K562 (cell line): ENCODE measurements at regions not wholly inside any gene's neighbourhood (a gene's known extent, or its start where the extent isn't known, plus 50 kb on each side); places are given as distances from the start of the nearest gene placed in this dataset.

Experiments used
- ATAC-seq: fragments of 200-7000 bp; cut with Tn5 transposase; 3 replicates; pipeline ENCODE4 v1.9.1; 2020; ENCODE audit warnings: moderate library complexity
- BruUV-seq: library from RNA; stranded (reverse); fragments of 400-500 nt; replicated peaks from 2 replicates; lab custom pipeline; 2021; lab: Mats Ljungman, UMichigan
- CTCF ChIA-PET: fragments of 300-600 bp; formaldehyde crosslinking; extraction: SDS; loops from one replicate; lab custom pipeline; 2021; ENCODE audit warnings: low intra/inter-chr PET ratio; lab: Yijun Ruan, JAX
- POLR2A ChIA-PET: fragments of 300-600, 350-650 bp; sonication (Branson Sonifier 250); formaldehyde crosslinking; extraction: SDS; loops from one replicate; lab custom pipeline; 2021; ENCODE audit warnings: antibody characterized with exemption, inconsistent platforms; lab: Yijun Ruan, JAX
- DNase-seq, 4 experiments: peaks; one replicate each; pipeline versions ENCODE4 v3.0.0 to v3.0.0-alpha.2; 2011 to 2018; ENCODE audit warnings: low spot score in 3 of 4, mixed read lengths in 3 of 4; ENCODE audit errors: extremely low read depth in 1 of 4
- FAIRE-seq: peaks from 2 replicates; lab custom pipeline; 2011; peaks lifted over from hg19 to GRCh38; lab: Jason Lieb, UNC
- H2AFZ ChIP-seq: 2 replicates; pipeline ENCODE4 v1.6.0; 2011; ENCODE audit warnings: low read depth, low read length, control low read depth, inconsistent platforms
- H3K27ac ChIP-seq: fragments of 200-600 bp; 3 replicates; pipeline ENCODE4 v1.8.0; 2011; ENCODE audit warnings: low read depth, mild to moderate bottlenecking, control low read depth, inconsistent platforms, low read length, moderate library complexity, mixed read lengths; ENCODE audit errors: extremely low read depth
- H3K27me3 ChIP-seq, 2 experiments: fragments of 300-600 bp in 1 of 2; 2 replicates in 1 of 2; 3 replicates in 1 of 2; pipeline versions ENCODE4 v1.6.0 to v1.8.0; 2011; ENCODE audit warnings: inconsistent platforms in 2 of 2, low read length in 2 of 2, mild to moderate bottlenecking in 1 of 2, mixed read lengths in 1 of 2, moderate library complexity in 1 of 2; ENCODE audit not compliant: control insufficient read depth in 2 of 2, insufficient read depth in 2 of 2
- H3K36me3 ChIP-seq: fragments of 300-600 bp; 3 replicates; pipeline ENCODE4 v1.8.0; 2011; ENCODE audit warnings: mild to moderate bottlenecking, low read length, inconsistent platforms; ENCODE audit not compliant: control insufficient read depth, insufficient read depth
- H3K4me1 ChIP-seq, 2 experiments: fragments of 200-600 bp in 1 of 2; replicated peaks in 1 of 2; 2 replicates in 1 of 2; 3 replicates in 1 of 2; pipeline versions ENCODE4 v1.5.1 to v1.8.0; 2011; ENCODE audit warnings: inconsistent platforms in 2 of 2, low read length in 2 of 2, mild to moderate bottlenecking in 1 of 2, mixed read lengths in 1 of 2, moderate library complexity in 1 of 2; ENCODE audit not compliant: control insufficient read depth in 2 of 2, insufficient read depth in 2 of 2
- H3K4me2 ChIP-seq: 2 replicates; pipeline ENCODE4 v1.6.1; 2011; ENCODE audit warnings: low read length, control low read depth, inconsistent platforms, mixed read lengths; ENCODE audit not compliant: insufficient read depth
- H3K4me3 ChIP-seq: fragments of 200-600 bp; sonication (generic), shearing (Covaris generic); 2 replicates; pipeline ENCODE4 v1.5.1; 2016; ENCODE audit warnings: control low read depth, inconsistent platforms
- H3K79me2 ChIP-seq: fragments of 200-600 bp; 3 replicates; pipeline ENCODE4 v1.8.0; 2011; ENCODE audit warnings: low read length, inconsistent platforms; ENCODE audit not compliant: control insufficient read depth, insufficient read depth
- H3K9ac ChIP-seq, 2 experiments: 2 replicates each; pipeline versions ENCODE4 v1.6.0 to v1.6.1; 2011; ENCODE audit warnings: low read depth in 2 of 2, low read length in 2 of 2, control low read depth in 1 of 2, inconsistent platforms in 1 of 2, mild to moderate bottlenecking in 1 of 2, mixed read lengths in 1 of 2; ENCODE audit not compliant: insufficient read depth in 1 of 2
- H3K9me1 ChIP-seq: one replicate; pipeline ENCODE4 v1.6.0; 2011; ENCODE audit warnings: inconsistent platforms, mild to moderate bottlenecking, low read length, moderate library complexity; ENCODE audit not compliant: control insufficient read depth, insufficient read depth
- H3K9me3 ChIP-seq: replicated peaks from 2 replicates; pipeline ENCODE4 v1.5.1; 2011; ENCODE audit warnings: low read depth, low read length, inconsistent platforms; ENCODE audit not compliant: control insufficient read depth, insufficient read depth
- H4K20me1 ChIP-seq: replicated peaks from 2 replicates; pipeline ENCODE4 v1.6.1; 2011; ENCODE audit warnings: low read length, inconsistent platforms, mixed read lengths; ENCODE audit not compliant: control insufficient read depth, insufficient read depth
- CREM ChIP-seq: IDR thresholded peaks from 2 replicates; pipeline ENCODE4 v1.6.1; 2014; ENCODE audit warnings: antibody characterized with exemption, low read depth
- DMBX1 ChIP-seq: fragments of 250-450 bp; sonication (Bioruptor Pico); IDR thresholded peaks from 2 replicates; pipeline ENCODE4 v1.8.0; 2022; ENCODE audit warnings: inconsistent platforms, mild to moderate bottlenecking, moderate library complexity, borderline replicate concordance
- HDAC6 ChIP-seq: IDR thresholded peaks from 2 replicates; pipeline ENCODE4 v1.6.1; 2012; ENCODE audit warnings: low read depth, mild to moderate bottlenecking, control low read depth, inconsistent platforms, low read length, moderate library complexity
- IFI16 ChIP-seq: fragments of 250-450 bp; sonication (Bioruptor Pico); IDR thresholded peaks from 2 replicates; pipeline ENCODE4 v2.1.2; 2022; ENCODE audit warnings: mild to moderate bottlenecking, inconsistent platforms
- MEIS2 ChIP-seq: fragments of 450-650 bp; IDR thresholded peaks from 2 replicates; pipeline ENCODE4 v1.6.1; 2014; ENCODE audit warnings: mild to moderate bottlenecking; ENCODE audit not compliant: partially characterized antibody
- NR2C2 ChIP-seq, 2 experiments: fragments of 200-800 bp in 1 of 2; sonication (Bioruptor generic) in 1 of 2; sonication (generic) in 1 of 2; formaldehyde crosslinking in 1 of 2; IDR thresholded peaks; 2 replicates each; pipeline versions ENCODE4 v1.6.1 to v1.8.0; 2016 to 2022; ENCODE audit warnings: mild to moderate bottlenecking in 1 of 2, missing compliant biosample characterization in 1 of 2, missing genetic modification characterization in 1 of 2, missing genetic modification reagents in 1 of 2
- RAD21 ChIP-seq, 2 experiments: fragments of 250-450 bp in 1 of 2; fragments of 450-650 bp in 1 of 2; sonication (Bioruptor Pico) in 1 of 2; formaldehyde crosslinking in 1 of 2; IDR thresholded peaks in 1 of 2; conservative IDR thresholded peaks in 1 of 2; 2 replicates each; pipeline versions ENCODE4 v1.4.0 to v1.8.0; 2020 to 2022; ENCODE audit warnings: mild to moderate bottlenecking in 2 of 2, moderate library complexity in 1 of 2
- ZNF695 ChIP-seq: fragments of 450-650 bp; formaldehyde crosslinking; IDR thresholded peaks from 2 replicates; pipeline ENCODE4 v1.4.0; 2020; ENCODE audit warnings: mild to moderate bottlenecking, moderate library complexity
- WGBS: fragments of 100-300 bp; shearing (Covaris generic); methylation state at CpG from one replicate; pipeline ENCODE4 v1.1.6; 2016; ENCODE audit warnings: low coverage, mixed read lengths; ENCODE audit not compliant: insufficient coverage; ENCODE audit errors: missing lambda C conversion rate; 5-methylcytosine and 5-hydroxymethylcytosine counted together
- in situ Hi-C: fragments of 300-500 bp; cut with MboI; formaldehyde crosslinking; loops from 4 replicates; pipeline ENCODE4 v1.15.0; 2018; ENCODE audit warnings: inconsistent platforms, mixed read lengths
- intact Hi-C: fragments of 100-400 bp; cut with micrococcal nuclease; formaldehyde crosslinking; loops from 2 replicates; pipeline ENCODE4 v1.14.2; 2022
- TF ChIP-seq, protein P1 (sequence below): sonication (generic); formaldehyde crosslinking; IDR thresholded peaks from 2 replicates; pipeline ENCODE4 v1.8.1; 2023; ENCODE audit warnings: mild to moderate bottlenecking, missing genetic modification reagents, moderate library complexity
- TF ChIP-seq, protein P2 (sequence below): fragments of 250-450 bp; sonication (Bioruptor Pico); IDR thresholded peaks from 2 replicates; pipeline ENCODE4 v1.5.1; 2021; ENCODE audit warnings: mild to moderate bottlenecking
- TF ChIP-seq, protein P3 (sequence below): fragments of 250-450 bp; sonication (Bioruptor Pico); IDR thresholded peaks from 2 replicates; pipeline ENCODE4 v1.8.0; 2021; ENCODE audit warnings: borderline replicate concordance, mild to moderate bottlenecking, moderate library complexity; ENCODE audit not compliant: poor library complexity, severe bottlenecking
- TF ChIP-seq, protein P4 (sequence below), 2 experiments: fragments of 450-650 bp; IDR thresholded peaks; 2 replicates each; pipeline ENCODE4 v1.6.1; 2018; ENCODE audit warnings: mild to moderate bottlenecking in 2 of 2, low read depth in 1 of 2; ENCODE audit not compliant: partially characterized antibody in 2 of 2

DNA sequence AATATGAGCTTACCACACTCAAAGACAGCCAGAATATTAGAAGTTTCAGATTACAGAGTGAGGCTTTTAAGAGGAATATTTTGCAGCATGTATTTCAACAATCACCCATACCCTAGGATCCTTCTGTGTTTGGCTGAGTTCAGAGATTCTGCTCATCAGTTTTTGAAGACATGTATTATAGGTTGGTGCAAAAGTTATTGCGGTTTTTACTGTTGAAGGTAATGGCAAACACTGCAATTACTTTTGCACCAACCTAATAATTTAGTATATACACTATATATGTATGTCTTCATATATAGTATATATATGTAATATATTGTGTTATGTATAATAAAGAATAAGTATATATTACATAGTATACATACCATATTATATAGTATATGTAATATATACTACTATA is 435.1 kb downstream of the IRS2 start:
- Histone ChIP-seq H3K36me3 (no peaks in the 10 kb centered on the region), H2AFZ (no peak overlapping the region), H4K20me1 (no peaks in the 10 kb centered on the region), H3K9ac (no peak overlapping the region), H3K4me3 (no peak overlapping the region), H3K9me1 (no peaks in the 10 kb centered on the region), H3K79me2 (no peaks in the 10 kb centered on the region), H3K27ac (no peak overlapping the region), H3K4me2 (no peak overlapping the region), H3K4me1 (no peaks in the 10 kb centered on the region), H3K9me3 (no peaks in the 10 kb centered on the region), H3K27me3 (0 out of 5 replicates have a peak, but pooled peaks cover 0 to 4% of the 10 kb centered on the region in 2 experiments)
- POLR2A ChIA-PET = interaction anchor here (0.9 kb wide), 1 partner anchor 23 kb away, joined by 3 read pairs; no protein-coding TSS in a partner anchor
- DNase-seq = no peak
- in situ Hi-C loops = no loop called here
- no peak for FAIRE-seq
- 0% methylated on average over 1 of the region's 1 CpG for WGBS
- BruUV-seq = no TSS peak
- CTCF ChIA-PET = no interaction called here
- no peak for ATAC-seq
- intact Hi-C loops = no loop called here
- TF ChIP-seq, protein P1, sequence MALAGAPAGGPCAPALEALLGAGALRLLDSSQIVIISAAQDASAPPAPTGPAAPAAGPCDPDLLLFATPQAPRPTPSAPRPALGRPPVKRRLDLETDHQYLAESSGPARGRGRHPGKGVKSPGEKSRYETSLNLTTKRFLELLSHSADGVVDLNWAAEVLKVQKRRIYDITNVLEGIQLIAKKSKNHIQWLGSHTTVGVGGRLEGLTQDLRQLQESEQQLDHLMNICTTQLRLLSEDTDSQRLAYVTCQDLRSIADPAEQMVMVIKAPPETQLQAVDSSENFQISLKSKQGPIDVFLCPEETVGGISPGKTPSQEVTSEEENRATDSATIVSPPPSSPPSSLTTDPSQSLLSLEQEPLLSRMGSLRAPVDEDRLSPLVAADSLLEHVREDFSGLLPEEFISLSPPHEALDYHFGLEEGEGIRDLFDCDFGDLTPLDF (CRISPR knock-in tag) = no peak
- no peak for TF ChIP-seq DMBX1 (CRISPR knock-in tag)
- no peak for TF ChIP-seq IFI16
- TF ChIP-seq MEIS2 = no peak
- TF ChIP-seq, protein P2, sequence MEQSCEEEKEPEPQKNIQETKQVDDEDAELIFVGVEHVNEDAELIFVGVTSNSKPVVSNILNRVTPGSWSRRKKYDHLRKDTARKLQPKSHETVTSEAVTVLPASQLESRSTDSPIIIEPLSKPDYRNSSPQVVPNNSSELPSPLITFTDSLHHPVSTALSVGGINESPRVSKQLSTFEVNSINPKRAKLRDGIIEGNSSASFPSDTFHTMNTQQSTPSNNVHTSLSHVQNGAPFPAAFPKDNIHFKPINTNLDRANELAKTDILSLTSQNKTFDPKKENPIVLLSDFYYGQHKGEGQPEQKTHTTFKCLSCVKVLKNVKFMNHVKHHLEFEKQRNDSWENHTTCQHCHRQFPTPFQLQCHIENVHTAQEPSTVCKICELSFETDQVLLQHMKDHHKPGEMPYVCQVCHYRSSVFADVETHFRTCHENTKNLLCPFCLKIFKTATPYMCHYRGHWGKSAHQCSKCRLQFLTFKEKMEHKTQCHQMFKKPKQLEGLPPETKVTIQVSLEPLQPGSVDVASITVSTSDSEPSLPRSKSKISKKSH (CRISPR knock-in tag) = no peak
- TF ChIP-seq RAD21 (CRISPR knock-in tag; conservative IDR thresholded peaks at IDR 0.05 in 1 of 2, IDR thresholded peaks at IDR 0.05 in 1 of 2) = no peak
- TF ChIP-seq, protein P3, sequence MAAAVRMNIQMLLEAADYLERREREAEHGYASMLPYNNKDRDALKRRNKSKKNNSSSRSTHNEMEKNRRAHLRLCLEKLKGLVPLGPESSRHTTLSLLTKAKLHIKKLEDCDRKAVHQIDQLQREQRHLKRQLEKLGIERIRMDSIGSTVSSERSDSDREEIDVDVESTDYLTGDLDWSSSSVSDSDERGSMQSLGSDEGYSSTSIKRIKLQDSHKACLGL (CRISPR knock-in tag) = no peak
- TF ChIP-seq HDAC6 = no peak
- no peak for TF ChIP-seq NR2C2 (CRISPR knock-in tag; IDR thresholded peaks at IDR 0.05)
- no peak for TF ChIP-seq NR2C2 (tag; IDR thresholded peaks at IDR 0.05)
- no peak for TF ChIP-seq CREM
- TF ChIP-seq ZNF695 (CRISPR knock-in tag) = no peak
- TF ChIP-seq, protein P4, sequence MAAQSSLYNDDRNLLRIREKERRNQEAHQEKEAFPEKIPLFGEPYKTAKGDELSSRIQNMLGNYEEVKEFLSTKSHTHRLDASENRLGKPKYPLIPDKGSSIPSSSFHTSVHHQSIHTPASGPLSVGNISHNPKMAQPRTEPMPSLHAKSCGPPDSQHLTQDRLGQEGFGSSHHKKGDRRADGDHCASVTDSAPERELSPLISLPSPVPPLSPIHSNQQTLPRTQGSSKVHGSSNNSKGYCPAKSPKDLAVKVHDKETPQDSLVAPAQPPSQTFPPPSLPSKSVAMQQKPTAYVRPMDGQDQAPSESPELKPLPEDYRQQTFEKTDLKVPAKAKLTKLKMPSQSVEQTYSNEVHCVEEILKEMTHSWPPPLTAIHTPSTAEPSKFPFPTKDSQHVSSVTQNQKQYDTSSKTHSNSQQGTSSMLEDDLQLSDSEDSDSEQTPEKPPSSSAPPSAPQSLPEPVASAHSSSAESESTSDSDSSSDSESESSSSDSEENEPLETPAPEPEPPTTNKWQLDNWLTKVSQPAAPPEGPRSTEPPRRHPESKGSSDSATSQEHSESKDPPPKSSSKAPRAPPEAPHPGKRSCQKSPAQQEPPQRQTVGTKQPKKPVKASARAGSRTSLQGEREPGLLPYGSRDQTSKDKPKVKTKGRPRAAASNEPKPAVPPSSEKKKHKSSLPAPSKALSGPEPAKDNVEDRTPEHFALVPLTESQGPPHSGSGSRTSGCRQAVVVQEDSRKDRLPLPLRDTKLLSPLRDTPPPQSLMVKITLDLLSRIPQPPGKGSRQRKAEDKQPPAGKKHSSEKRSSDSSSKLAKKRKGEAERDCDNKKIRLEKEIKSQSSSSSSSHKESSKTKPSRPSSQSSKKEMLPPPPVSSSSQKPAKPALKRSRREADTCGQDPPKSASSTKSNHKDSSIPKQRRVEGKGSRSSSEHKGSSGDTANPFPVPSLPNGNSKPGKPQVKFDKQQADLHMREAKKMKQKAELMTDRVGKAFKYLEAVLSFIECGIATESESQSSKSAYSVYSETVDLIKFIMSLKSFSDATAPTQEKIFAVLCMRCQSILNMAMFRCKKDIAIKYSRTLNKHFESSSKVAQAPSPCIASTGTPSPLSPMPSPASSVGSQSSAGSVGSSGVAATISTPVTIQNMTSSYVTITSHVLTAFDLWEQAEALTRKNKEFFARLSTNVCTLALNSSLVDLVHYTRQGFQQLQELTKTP (IDR thresholded peaks at IDR 0.05; ENCODE audit: low read depth in 1 of 2, partially characterized antibody in 2 of 2) = no peak
